Suprapubic skin (tissue), 4 donors: ENCODE measurements at regions not wholly inside any gene's neighbourhood (a gene's known extent, or its start where the extent isn't known, plus 50 kb on each side); places are given as distances from the start of the nearest gene placed in this dataset.

Experiments
- DNase-seq, 2 donors: peaks; one replicate each; pipeline ENCODE4 v3.0.0-alpha.2; 2019; ENCODE audit warnings: low spot score in 2 of 2
- H3K27ac ChIP-seq: fragments of 200-600 bp; sonication (generic); one replicate; pipeline ENCODE4 v1.5.1; 2019
- H3K27me3 ChIP-seq: fragments of 200-600 bp; sonication (generic); one replicate; pipeline ENCODE4 v1.5.1; 2019
- H3K36me3 ChIP-seq: fragments of 200-600 bp; sonication (generic); one replicate; pipeline ENCODE4 v1.5.1; 2019
- H3K4me1 ChIP-seq: fragments of 200-600 bp; sonication (generic); one replicate; pipeline ENCODE4 v1.5.1; 2019
- H3K4me3 ChIP-seq: fragments of 200-600 bp; sonication (generic); one replicate; pipeline ENCODE4 v1.5.1; 2019; ENCODE audit warnings: mild to moderate bottlenecking
- H3K9me3 ChIP-seq: fragments of 200-600 bp; sonication (generic); one replicate; pipeline ENCODE4 v1.5.1; 2019
- EP300 ChIP-seq: sonication (generic); formaldehyde crosslinking; IDR thresholded peaks from one replicate; pipeline ENCODE4 v1.6.1; 2017; ENCODE audit warnings: antibody characterized with exemption
- POLR2A ChIP-seq, 2 donors: fragments of 450-650 bp; IDR thresholded peaks; one replicate each; pipeline ENCODE4 v1.6.1; 2017; ENCODE audit warnings: antibody characterized with exemption in 2 of 2, mild to moderate bottlenecking in 2 of 2, moderate library complexity in 2 of 2
- POLR2AphosphoS5 ChIP-seq, 3 donors: sonication (generic); formaldehyde crosslinking; IDR thresholded peaks; one replicate each; pipeline ENCODE4 v1.6.1; 2017; ENCODE audit warnings: antibody characterized with exemption in 3 of 3
- WGBS: methylation state at CpG from one replicate; pipeline ENCODE4 v1.1.5; 2018; 5-methylcytosine and 5-hydroxymethylcytosine counted together
- TF ChIP-seq, protein P1 (sequence below), 2 donors: fragments of 200-600 bp in 1 of 2; fragments of 450-650 bp in 1 of 2; sonication (generic) in 1 of 2; IDR thresholded peaks; one replicate each; pipeline ENCODE4 v1.5.1; 2016 to 2019; ENCODE audit warnings: antibody characterized with exemption in 2 of 2, mild to moderate bottlenecking in 1 of 2, moderate library complexity in 1 of 2

DNA sequence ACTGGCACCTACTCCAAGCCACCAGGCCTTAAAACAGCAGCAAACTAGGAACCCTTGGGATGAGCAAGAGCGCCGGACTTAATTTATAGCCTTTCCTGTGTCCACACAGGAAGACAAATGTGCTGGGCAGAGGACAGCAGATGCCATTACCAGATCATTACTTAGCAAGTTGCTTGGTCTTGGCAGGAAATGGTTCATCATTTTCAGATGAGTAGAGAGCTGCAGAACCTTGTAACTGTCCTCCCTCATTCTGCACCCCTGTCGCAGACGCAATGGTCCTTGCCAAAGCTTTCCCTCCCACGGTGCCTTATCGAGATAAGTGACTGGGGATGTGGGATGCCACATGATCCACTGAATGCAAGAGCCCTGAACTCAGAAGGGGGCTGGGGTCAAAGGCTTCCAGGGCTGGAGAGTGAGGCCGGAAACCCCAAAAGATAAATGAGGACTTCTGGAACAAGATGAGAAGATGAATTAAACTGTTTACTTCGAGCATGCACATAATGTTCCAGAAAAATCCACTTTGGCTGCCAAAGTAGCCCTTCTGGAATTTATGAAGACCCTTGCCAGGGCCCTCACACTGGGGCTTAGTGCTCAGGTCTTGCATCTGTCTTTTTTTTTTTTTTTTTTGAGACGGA is 145.6 kb upstream of the ZNF32 start:
- peaks cover 12% of the 10 kb centered on the region for H3K4me1 ChIP-seq
- H3K27ac ChIP-seq, result no peak overlapping the region

DNA sequence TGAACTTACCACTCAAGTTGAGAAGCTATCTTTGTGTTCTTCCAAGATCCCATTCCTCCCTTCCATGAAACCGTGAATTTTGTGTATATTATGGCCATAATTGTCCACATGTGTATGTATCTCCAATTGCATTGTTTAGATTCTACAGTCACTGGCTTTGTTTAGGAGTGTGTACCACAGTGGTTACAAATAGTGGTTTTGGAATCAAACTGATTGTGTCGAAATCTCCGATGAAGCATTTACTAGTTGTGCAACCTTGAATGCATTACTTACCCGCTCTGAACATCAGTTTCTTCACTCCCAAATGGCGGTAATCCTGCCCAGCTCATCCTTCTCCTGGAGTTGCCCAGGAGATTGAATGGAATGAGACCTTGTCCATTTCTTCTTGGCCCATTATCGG is 145.0 kb upstream of the ZNF32 start:
- H3K27ac ChIP-seq, result no peak overlapping the region
- WGBS, result 76% methylated on average over 6 of the region's 6 CpGs

More for the DNA sequence above, 145.6 kb upstream of the ZNF32 start:
- Histone ChIP-seq H3K27me3 (peaks cover 4% of the 10 kb centered on the region), H3K9me3 (no peaks in the 10 kb centered on the region), H3K4me3 (no peak overlapping the region), H3K36me3 (no peaks in the 10 kb centered on the region)
- no peak for DNase-seq
- TF ChIP-seq POLR2AphosphoS5 (IDR thresholded peaks at IDR 0.05), result no peak
- TF ChIP-seq, protein P1, sequence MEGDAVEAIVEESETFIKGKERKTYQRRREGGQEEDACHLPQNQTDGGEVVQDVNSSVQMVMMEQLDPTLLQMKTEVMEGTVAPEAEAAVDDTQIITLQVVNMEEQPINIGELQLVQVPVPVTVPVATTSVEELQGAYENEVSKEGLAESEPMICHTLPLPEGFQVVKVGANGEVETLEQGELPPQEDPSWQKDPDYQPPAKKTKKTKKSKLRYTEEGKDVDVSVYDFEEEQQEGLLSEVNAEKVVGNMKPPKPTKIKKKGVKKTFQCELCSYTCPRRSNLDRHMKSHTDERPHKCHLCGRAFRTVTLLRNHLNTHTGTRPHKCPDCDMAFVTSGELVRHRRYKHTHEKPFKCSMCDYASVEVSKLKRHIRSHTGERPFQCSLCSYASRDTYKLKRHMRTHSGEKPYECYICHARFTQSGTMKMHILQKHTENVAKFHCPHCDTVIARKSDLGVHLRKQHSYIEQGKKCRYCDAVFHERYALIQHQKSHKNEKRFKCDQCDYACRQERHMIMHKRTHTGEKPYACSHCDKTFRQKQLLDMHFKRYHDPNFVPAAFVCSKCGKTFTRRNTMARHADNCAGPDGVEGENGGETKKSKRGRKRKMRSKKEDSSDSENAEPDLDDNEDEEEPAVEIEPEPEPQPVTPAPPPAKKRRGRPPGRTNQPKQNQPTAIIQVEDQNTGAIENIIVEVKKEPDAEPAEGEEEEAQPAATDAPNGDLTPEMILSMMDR (IDR thresholded peaks at IDR 0.05), result no peak
- no peak for TF ChIP-seq EP300
- TF ChIP-seq POLR2A (IDR thresholded peaks at IDR 0.05), result no peak
- WGBS, result 73% methylated on average over 9 of the region's 9 CpGs

DNA sequence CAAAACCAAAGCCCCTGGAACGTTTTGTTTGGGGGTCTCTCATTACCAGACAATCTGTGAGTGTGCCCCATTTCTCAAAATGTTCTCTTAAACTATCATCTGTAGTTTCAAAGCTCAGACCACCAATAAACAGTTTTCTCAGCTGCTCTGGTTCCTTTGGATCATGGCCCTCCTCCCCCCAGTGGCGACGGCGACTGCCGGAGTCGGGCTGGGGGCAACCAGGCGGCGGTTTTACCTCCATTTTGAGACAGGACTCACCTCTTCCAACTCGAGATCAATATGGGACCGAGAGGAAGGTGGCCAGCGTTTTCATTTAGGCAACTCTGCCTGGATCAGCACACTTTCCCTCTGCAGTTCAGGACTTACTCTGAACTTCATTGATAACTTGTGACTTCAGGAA is 141.5 kb upstream of the ZNF32 start:
- H3K4me1 ChIP-seq, result peaks cover 12% of the 10 kb centered on the region
- no peaks in the 10 kb centered on the region for H3K36me3 ChIP-seq
- no peaks in the 10 kb centered on the region for H3K9me3 ChIP-seq
- H3K4me3 ChIP-seq, result no peak overlapping the region
- H3K27me3 ChIP-seq, result no peaks in the 10 kb centered on the region
- no peak for TF ChIP-seq POLR2AphosphoS5 (IDR thresholded peaks at IDR 0.05)
- TF ChIP-seq, protein P1 (IDR thresholded peaks at IDR 0.05), result no peak
- no peak overlapping the region for H3K27ac ChIP-seq
- no peak for DNase-seq
- WGBS, result 91% methylated on average over 11 of the region's 11 CpGs

More for the DNA sequence above, 145.0 kb upstream of the ZNF32 start:
- H3K36me3 ChIP-seq, result no peaks in the 10 kb centered on the region
- H3K4me1 ChIP-seq, result peaks cover 12% of the 10 kb centered on the region
- TF ChIP-seq POLR2A (IDR thresholded peaks at IDR 0.05) (no peak), POLR2AphosphoS5 (IDR thresholded peaks at IDR 0.05) (peak in 1 of 3 donors; percentile 17)
- no peaks in the 10 kb centered on the region for H3K27me3 ChIP-seq
- no peaks in the 10 kb centered on the region for H3K9me3 ChIP-seq
- no peak for DNase-seq
- H3K4me3 ChIP-seq, result no peak overlapping the region

- Histone ChIP-seq H3K27me3 (no peaks in the 10 kb centered on the region), H3K9me3 (no peaks in the 10 kb centered on the region), H3K27ac (no peak overlapping the region), H3K36me3 (no peaks in the 10 kb centered on the region), H3K4me3 (no peak overlapping the region), H3K4me1 (no peaks in the 10 kb centered on the region)
- no peak for TF ChIP-seq POLR2AphosphoS5 (IDR thresholded peaks at IDR 0.05)
- TF ChIP-seq, protein P1 (IDR thresholded peaks at IDR 0.05), result no peak
- TF ChIP-seq POLR2A (IDR thresholded peaks at IDR 0.05), result no peak
- no peak for TF ChIP-seq EP300
- no peak for DNase-seq
- 81% methylated on average over 2 of the region's 2 CpGs for WGBS
These were observed 136.6 kb upstream of the ZNF32 start for GRCh38 chr10:43785252-43785651.

- TF ChIP-seq EP300 (no peak), POLR2AphosphoS5 (IDR thresholded peaks at IDR 0.05) (no peak), POLR2A (IDR thresholded peaks at IDR 0.05) (no peak)
- TF ChIP-seq, protein P1 (IDR thresholded peaks at IDR 0.05), result no peak
- no peaks in the 10 kb centered on the region for H3K36me3 ChIP-seq
- H3K4me3 ChIP-seq, result no peak overlapping the region
- H3K4me1 ChIP-seq, result no peaks in the 10 kb centered on the region
- no peaks in the 10 kb centered on the region for H3K27me3 ChIP-seq
- H3K9me3 ChIP-seq, result no peaks in the 10 kb centered on the region
- DNase-seq, result no peak
- WGBS, result 90% methylated on average over 5 of the region's 6 CpGs
- H3K27ac ChIP-seq, result no peak overlapping the region
These were observed 134.1 kb upstream of the ZNF32 start for GRCh38 chr10:43782814-43783213.
